Brain microvascular endothelial cell (primary cell): ENCODE measurements at regions not wholly inside any gene's neighbourhood (a gene's known extent, or its start where the extent isn't known, plus 50 kb on each side); places are given as distances from the start of the nearest gene placed in this dataset.

Source experiments
- DNase-seq: peaks from one replicate; pipeline ENCODE4 v3.0.0-alpha.2; 2020
- H3K27ac ChIP-seq: fragments of 250-450 bp; sonication (Bioruptor Pico); 2 replicates; pipeline ENCODE4 v1.5.1; 2020; ENCODE audit warnings: mild to moderate bottlenecking, moderate library complexity
- H3K27me3 ChIP-seq: fragments of 250-450 bp; sonication (Bioruptor Pico); replicated peaks from 2 replicates; pipeline ENCODE4 v1.5.1; 2020; ENCODE audit warnings: mild to moderate bottlenecking
- H3K36me3 ChIP-seq: fragments of 250-450 bp; sonication (Bioruptor Pico); replicated peaks from 2 replicates; pipeline ENCODE4 v1.5.1; 2020; ENCODE audit warnings: mild to moderate bottlenecking
- H3K4me3 ChIP-seq: 2 replicates; pipeline ENCODE4 v1.5.1; 2011; ENCODE audit warnings: low read depth, mild to moderate bottlenecking, control low read depth, low read length, moderate library complexity
- CTCF ChIP-seq: IDR thresholded peaks from 2 replicates; pipeline ENCODE4 v1.5.1; 2011; ENCODE audit warnings: low read depth, mild to moderate bottlenecking, moderate library complexity, low read length, control low read depth, inconsistent platforms; ENCODE audit errors: missing control alignments
- in situ Hi-C: cut with HindIII; loops from 2 replicates; pipeline ENCODE4 v1.10.0; 2017; ENCODE audit warnings: low sequenced_read_pairs, low pct_ligation_motif_present

GRCh38 chr1:58866578-58866977 lies 82.7 kb upstream of the JUN start:
- H3K27ac ChIP-seq, result no peak overlapping the region
- H3K4me3 ChIP-seq, result no peak overlapping the region
- no peaks in the 10 kb centered on the region for H3K36me3 ChIP-seq
- no peaks in the 10 kb centered on the region for H3K27me3 ChIP-seq
- DNase-seq, result no peak
- no peak for TF ChIP-seq CTCF
- in situ Hi-C loops, result no loop called here

- in situ Hi-C loops, result no loop called here
- Histone ChIP-seq H3K27ac (no peak overlapping the region), H3K36me3 (no peaks in the 10 kb centered on the region), H3K27me3 (no peaks in the 10 kb centered on the region), H3K4me3 (no peak overlapping the region)
- no peak for DNase-seq
- no peak for TF ChIP-seq CTCF
Measured at GRCh38 chr1:58869638-58870297, 85.9 kb upstream of the JUN start.

GRCh38 chr1:58870298-58870676 lies 86.4 kb upstream of the JUN start:
- DNase-seq, result no peak
- Histone ChIP-seq H3K27ac (no peak overlapping the region), H3K4me3 (no peak overlapping the region), H3K27me3 (no peaks in the 10 kb centered on the region), H3K36me3 (no peaks in the 10 kb centered on the region)
- in situ Hi-C loops, result no loop called here
- TF ChIP-seq CTCF, result no peak

- H3K36me3 ChIP-seq, result no peaks in the 10 kb centered on the region
- H3K4me3 ChIP-seq, result no peak overlapping the region
- no peak for DNase-seq
- in situ Hi-C loops, result no loop called here
- no peak overlapping the region for H3K27ac ChIP-seq
- no peak for TF ChIP-seq CTCF
- H3K27me3 ChIP-seq, result no peaks in the 10 kb centered on the region
Measured at GRCh38 chr1:58874342-58874741, 90.5 kb upstream of the JUN start.

- H3K4me3 ChIP-seq, result no peak overlapping the region
- no peak for TF ChIP-seq CTCF
- in situ Hi-C loops, result no loop called here
- H3K27ac ChIP-seq, result no peak overlapping the region
- no peak for DNase-seq
- H3K27me3 ChIP-seq, result no peaks in the 10 kb centered on the region
- no peaks in the 10 kb centered on the region for H3K36me3 ChIP-seq
Measured at GRCh38 chr1:58874757-58875755, 91.2 kb upstream of the JUN start.
